ENCODE measurements at regions not wholly inside any gene's neighbourhood (a gene's known extent, or its start where the extent isn't known, plus 50 kb on each side); places are given as distances from the start of the nearest gene placed in this dataset.

DNA sequence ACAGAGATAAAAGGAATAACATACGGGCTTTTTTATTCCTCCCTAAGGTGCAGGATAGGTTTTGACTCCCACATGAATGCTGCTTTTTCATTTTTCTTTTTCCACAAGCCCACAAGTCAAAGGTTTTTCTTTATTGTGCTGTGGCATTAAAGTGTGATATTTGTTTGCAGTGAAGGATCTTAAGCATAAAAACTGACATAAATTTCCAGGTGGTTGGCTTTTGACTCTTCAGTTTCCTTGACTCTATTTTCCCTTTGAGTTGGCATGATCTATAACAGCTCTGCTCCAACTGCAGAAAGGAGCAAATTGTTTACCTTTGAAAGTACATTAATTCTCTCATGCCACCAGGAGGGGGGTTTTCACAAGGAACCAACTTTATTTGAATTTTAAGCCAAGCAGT is 326.2 kb upstream of the FAM98A start:
- no peak overlapping the region for H2AFZ ChIP-seq
- no peaks in the 10 kb centered on the region for H3K4me1 ChIP-seq (replicated peaks; ENCODE audit: insufficient read depth)
- no peaks in the 10 kb centered on the region for H3K9me3 ChIP-seq (ENCODE audit: insufficient read depth, low read depth)
- no peak for TF ChIP-seq EZH2 (IDR thresholded peaks at IDR 0.05; ENCODE audit: low read depth)
- TF ChIP-seq, protein P1, sequence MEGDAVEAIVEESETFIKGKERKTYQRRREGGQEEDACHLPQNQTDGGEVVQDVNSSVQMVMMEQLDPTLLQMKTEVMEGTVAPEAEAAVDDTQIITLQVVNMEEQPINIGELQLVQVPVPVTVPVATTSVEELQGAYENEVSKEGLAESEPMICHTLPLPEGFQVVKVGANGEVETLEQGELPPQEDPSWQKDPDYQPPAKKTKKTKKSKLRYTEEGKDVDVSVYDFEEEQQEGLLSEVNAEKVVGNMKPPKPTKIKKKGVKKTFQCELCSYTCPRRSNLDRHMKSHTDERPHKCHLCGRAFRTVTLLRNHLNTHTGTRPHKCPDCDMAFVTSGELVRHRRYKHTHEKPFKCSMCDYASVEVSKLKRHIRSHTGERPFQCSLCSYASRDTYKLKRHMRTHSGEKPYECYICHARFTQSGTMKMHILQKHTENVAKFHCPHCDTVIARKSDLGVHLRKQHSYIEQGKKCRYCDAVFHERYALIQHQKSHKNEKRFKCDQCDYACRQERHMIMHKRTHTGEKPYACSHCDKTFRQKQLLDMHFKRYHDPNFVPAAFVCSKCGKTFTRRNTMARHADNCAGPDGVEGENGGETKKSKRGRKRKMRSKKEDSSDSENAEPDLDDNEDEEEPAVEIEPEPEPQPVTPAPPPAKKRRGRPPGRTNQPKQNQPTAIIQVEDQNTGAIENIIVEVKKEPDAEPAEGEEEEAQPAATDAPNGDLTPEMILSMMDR (conservative IDR thresholded peaks at IDR 0.05) = no peak
- ChIA-PET CTCF (no interaction called here), POLR2A (ENCODE audit: unreplicated experiment) (no interaction called here)
- H3K27ac ChIP-seq = no peak overlapping the region
- H3K4me2 ChIP-seq = no peak overlapping the region
- no peaks in the 10 kb centered on the region for H3F3A ChIP-seq (ENCODE audit: insufficient read depth, low read depth)
- no TSS peak for BruUV-seq (replicated peaks)
- intact Hi-C loops (cut with micrococcal nuclease; ENCODE audit: unreplicated experiment) = no loop called here
- H3K27me3 ChIP-seq (ENCODE audit: insufficient read depth, low read depth) = peaks cover 12% of the 10 kb centered on the region
- H4K20me1 ChIP-seq (ENCODE audit: insufficient read depth) = 0 out of 2 replicates have a peak, but pooled peaks cover 3% of the 10 kb centered on the region
- H3K4me3 ChIP-seq = no peak overlapping the region
- no peak for DNase-seq
- H3K9me2 ChIP-seq (ENCODE audit: insufficient read depth) = no peaks in the 10 kb centered on the region
- no peaks in the 10 kb centered on the region for H3K79me2 ChIP-seq (ENCODE audit: low read depth)
- no peaks in the 10 kb centered on the region for H3K36me3 ChIP-seq (ENCODE audit: low read depth)

DNA sequence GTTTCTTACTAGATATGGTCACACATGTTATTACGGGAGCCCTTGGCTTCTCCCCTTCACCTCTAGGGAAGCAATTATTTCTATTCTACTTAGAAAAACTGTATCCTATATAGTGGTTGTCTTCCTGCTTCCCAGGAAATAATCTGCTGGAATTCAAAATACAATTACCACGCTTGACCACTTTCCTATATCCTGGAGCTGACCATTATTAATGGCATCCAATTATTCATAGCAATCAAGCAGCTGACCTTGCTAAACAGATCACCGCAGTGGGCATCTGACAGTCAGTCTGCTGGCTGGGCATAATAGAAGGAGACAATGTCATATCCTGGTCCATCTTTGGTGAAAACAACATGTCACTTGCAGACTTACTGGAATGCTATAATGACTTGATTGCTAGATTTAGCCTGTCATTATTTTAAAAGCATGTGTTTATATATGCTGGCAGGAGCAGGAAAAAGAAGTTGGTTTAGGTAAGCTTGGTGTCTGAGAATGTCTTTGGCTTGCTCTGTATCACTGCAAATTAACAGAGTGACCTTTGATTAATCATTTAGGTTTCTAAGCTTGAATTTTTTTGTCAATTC is 325.6 kb upstream of the FAM98A start:
- intact Hi-C loops (cut with micrococcal nuclease; ENCODE audit: unreplicated experiment) = no loop called here
- Histone ChIP-seq H3K4me1 (replicated peaks; ENCODE audit: insufficient read depth) (no peaks in the 10 kb centered on the region), H3F3A (ENCODE audit: insufficient read depth, low read depth) (no peaks in the 10 kb centered on the region), H3K9me3 (ENCODE audit: insufficient read depth, low read depth) (no peaks in the 10 kb centered on the region), H3K27me3 (ENCODE audit: insufficient read depth, low read depth) (peaks cover 6% of the 10 kb centered on the region; the same call in 1 of the 2 replicates), H3K36me3 (ENCODE audit: low read depth) (no peaks in the 10 kb centered on the region), H3K4me3 (no peak overlapping the region), H4K20me1 (ENCODE audit: insufficient read depth) (0 out of 2 replicates have a peak, but pooled peaks cover 3% of the 10 kb centered on the region), H2AFZ (no peak overlapping the region), H3K4me2 (no peak overlapping the region), H3K9me2 (ENCODE audit: insufficient read depth) (no peaks in the 10 kb centered on the region), H3K27ac (no peak overlapping the region), H3K79me2 (ENCODE audit: low read depth) (no peaks in the 10 kb centered on the region)
- TF ChIP-seq EZH2 (IDR thresholded peaks at IDR 0.05; ENCODE audit: low read depth) = no peak
- TF ChIP-seq, protein P1 (conservative IDR thresholded peaks at IDR 0.05) = no peak
- ChIA-PET POLR2A (ENCODE audit: unreplicated experiment) (no interaction called here), CTCF (no interaction called here)
- BruUV-seq (replicated peaks) = no TSS peak
- no peak for DNase-seq

DNA sequence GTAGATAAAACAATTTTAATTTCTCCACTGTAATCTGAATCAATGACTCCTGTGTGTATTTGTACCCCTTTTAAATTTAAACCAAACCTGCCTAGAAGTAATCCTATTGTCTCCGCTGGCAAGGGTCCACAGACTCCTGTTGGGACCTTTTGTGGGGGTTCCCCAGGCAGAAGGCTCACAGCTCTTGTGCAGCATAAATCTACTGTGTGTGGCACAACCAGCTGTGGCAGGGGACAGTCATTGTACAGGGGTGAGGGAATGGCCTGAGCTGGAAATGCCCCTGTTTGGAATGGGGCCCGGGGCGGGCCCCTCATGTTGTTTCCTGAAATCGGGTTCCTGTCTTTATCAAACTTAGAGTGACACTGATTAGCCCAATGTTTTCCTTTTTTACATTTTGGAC is 318.2 kb upstream of the FAM98A start:
- Histone ChIP-seq H3K4me2 (no peak overlapping the region), H3K79me2 (ENCODE audit: low read depth) (no peaks in the 10 kb centered on the region), H3K27ac (no peak overlapping the region), H4K20me1 (ENCODE audit: insufficient read depth) (no peaks in the 10 kb centered on the region), H3K9me3 (ENCODE audit: insufficient read depth, low read depth) (peaks cover 2% of the 10 kb centered on the region; the same call in 1 of the 2 replicates), H2AFZ (no peak overlapping the region), H3K27me3 (ENCODE audit: insufficient read depth, low read depth) (peaks cover 2% of the 10 kb centered on the region; the same call in 1 of the 2 replicates), H3F3A (ENCODE audit: insufficient read depth, low read depth) (no peaks in the 10 kb centered on the region), H3K9me2 (ENCODE audit: insufficient read depth) (no peaks in the 10 kb centered on the region), H3K4me3 (no peak overlapping the region), H3K4me1 (replicated peaks; ENCODE audit: insufficient read depth) (no peaks in the 10 kb centered on the region), H3K36me3 (ENCODE audit: low read depth) (no peaks in the 10 kb centered on the region)
- no TSS peak for BruUV-seq (replicated peaks)
- ChIA-PET POLR2A (ENCODE audit: unreplicated experiment) (no interaction called here), CTCF (no interaction called here)
- intact Hi-C loops (cut with micrococcal nuclease; ENCODE audit: unreplicated experiment) = no loop called here
- no peak for TF ChIP-seq EZH2 (IDR thresholded peaks at IDR 0.05; ENCODE audit: low read depth)
- TF ChIP-seq, protein P1 (conservative IDR thresholded peaks at IDR 0.05) = no peak
- no peak for DNase-seq

Measured in PC-9 (cell line).